ENCODE measurements at regions not wholly inside any gene's neighbourhood (a gene's known extent, or its start where the extent isn't known, plus 50 kb on each side); places are given as distances from the start of the nearest gene placed in this dataset.

- TF ChIP-seq CTCF (IDR thresholded peaks at IDR 0.05) (no peak), POLR2A (IDR thresholded peaks at IDR 0.05) (no peak)
These were observed 105.8 kb downstream of the PTCSC3 start for GRCh38 chr14:36070720-36071043.

Measured in right lobe of liver (tissue), 4 donors.